OCI-LY3 (cell line): ENCODE measurements at regions not wholly inside any gene's neighbourhood (a gene's known extent, or its start where the extent isn't known, plus 50 kb on each side); places are given as distances from the start of the nearest gene placed in this dataset.

Source experiments
- H2AFZ ChIP-seq: fragments of 200-600, 300-600 bp; shearing (Covaris generic); 2 replicates; pipeline ENCODE4 v1.6.0; 2014; ENCODE audit warnings: antibody characterized with exemption, low read depth, low read length
- H3K27ac ChIP-seq: fragments of 200-600, 300-600 bp; sonication (generic); 2 replicates; pipeline ENCODE4 v1.5.1; 2014; ENCODE audit warnings: mild to moderate bottlenecking, low read length, moderate library complexity, mixed read lengths
- H3K27me3 ChIP-seq: fragments of 200-600, 300-600 bp; sonication (generic); 2 replicates; pipeline ENCODE4 v1.6.1; 2014; ENCODE audit warnings: low read depth, low read length, mixed read lengths
- H3K36me3 ChIP-seq: fragments of 200-600, 300-600 bp; sonication (generic); replicated peaks from 2 replicates; pipeline ENCODE3; 2014; ENCODE audit warnings: low read depth, low read length, mixed read lengths
- H3K4me1 ChIP-seq: fragments of 300-600, 200-600 bp; sonication (generic); 2 replicates; pipeline ENCODE4 v1.6.1; 2014; ENCODE audit warnings: low read length, mixed read lengths
- H3K4me2 ChIP-seq: fragments of 200-600, 300-600 bp; sonication (generic); 2 replicates; pipeline ENCODE4 v1.6.1; 2014; ENCODE audit warnings: low read length, mixed read lengths
- H3K4me3 ChIP-seq: fragments of 300-600, 200-600 bp; sonication (generic); 2 replicates; pipeline ENCODE4 v1.5.1; 2014; ENCODE audit warnings: antibody characterized with exemption, mild to moderate bottlenecking, low read length, moderate library complexity
- H3K79me2 ChIP-seq: fragments of 300-600, 200-600 bp; shearing (Covaris generic); 2 replicates; pipeline ENCODE4 v1.6.1; 2014; ENCODE audit warnings: mild to moderate bottlenecking, low read length, mixed read lengths
- H3K9ac ChIP-seq: fragments of 300-600, 200-600 bp; shearing (Covaris generic); 2 replicates; pipeline ENCODE4 v1.6.0; 2014; ENCODE audit warnings: mild to moderate bottlenecking, low read length, moderate library complexity
- H3K9me3 ChIP-seq: fragments of 200-600, 300-600 bp; shearing (Covaris generic); 2 replicates; pipeline ENCODE4 v1.6.1; 2014; ENCODE audit warnings: low read length, mixed read lengths; ENCODE audit not compliant: insufficient read depth
- H4K20me1 ChIP-seq: fragments of 200-600, 300-600 bp; sonication (generic); 2 replicates; pipeline ENCODE4 v1.6.1; 2016; ENCODE audit warnings: low read length, mixed read lengths; ENCODE audit not compliant: insufficient read depth
- CTCF ChIP-seq: fragments of 200-600, 300-600 bp; sonication (generic); IDR thresholded peaks from 2 replicates; pipeline ENCODE4 v1.5.1; 2014; ENCODE audit warnings: antibody characterized with exemption, low read length, low read depth
- EZH2phosphoT487 ChIP-seq: fragments of 200-600 bp; shearing (Covaris generic); IDR thresholded peaks from 2 replicates; pipeline ENCODE4 v1.6.1; 2018; ENCODE audit warnings: antibody characterized with exemption, mixed run types, low read depth

- no peak overlapping the region for H3K4me3 ChIP-seq
- H4K20me1 ChIP-seq: no peaks in the 10 kb centered on the region
- TF ChIP-seq EZH2phosphoT487: no peak
- TF ChIP-seq CTCF: no peak
- H3K79me2 ChIP-seq: no peaks in the 10 kb centered on the region
- H3K9ac ChIP-seq: no peak overlapping the region
- H3K27ac ChIP-seq: no peak overlapping the region
- H3K36me3 ChIP-seq: no peaks in the 10 kb centered on the region
- H3K27me3 ChIP-seq: peaks cover 26% of the 10 kb centered on the region
- no peak overlapping the region for H2AFZ ChIP-seq
- no peak overlapping the region for H3K4me2 ChIP-seq
- no peaks in the 10 kb centered on the region for H3K9me3 ChIP-seq
- peaks cover 21% of the 10 kb centered on the region for H3K4me1 ChIP-seq
Observed at GRCh38 chr6:6843057-6843627, 254.6 kb downstream of the LY86 start.

GRCh38 chr6:6843777-6844176, 255.3 kb downstream of the LY86 start:
- no peak overlapping the region for H3K27ac ChIP-seq
- TF ChIP-seq CTCF (no peak), EZH2phosphoT487 (no peak)

GRCh38 chr6:6844530-6844929, 256.0 kb downstream of the LY86 start:
- TF ChIP-seq EZH2phosphoT487 (no peak), CTCF (no peak)
- Histone ChIP-seq H3K27me3 (peaks cover 26% of the 10 kb centered on the region), H3K79me2 (no peaks in the 10 kb centered on the region), H3K36me3 (no peaks in the 10 kb centered on the region), H2AFZ (no peak overlapping the region), H4K20me1 (no peaks in the 10 kb centered on the region), H3K9me3 (no peaks in the 10 kb centered on the region), H3K4me3 (no peak overlapping the region), H3K9ac (no peak overlapping the region), H3K4me1 (peaks cover 21% of the 10 kb centered on the region), H3K27ac (no peak overlapping the region), H3K4me2 (no peak overlapping the region)

More at GRCh38 chr6:6843777-6844176, 255.3 kb downstream of the LY86 start:
- Histone ChIP-seq H3K4me1 (peaks cover 21% of the 10 kb centered on the region), H3K27me3 (peaks cover 26% of the 10 kb centered on the region), H3K9ac (no peak overlapping the region), H3K9me3 (no peaks in the 10 kb centered on the region), H3K4me3 (no peak overlapping the region), H3K4me2 (no peak overlapping the region), H3K36me3 (no peaks in the 10 kb centered on the region), H2AFZ (no peak overlapping the region), H4K20me1 (no peaks in the 10 kb centered on the region), H3K79me2 (no peaks in the 10 kb centered on the region)

GRCh38 chr6:6845603-6846002, 257.1 kb downstream of the LY86 start:
- Histone ChIP-seq H3K27me3 (peaks cover 26% of the 10 kb centered on the region), H3K4me1 (peaks cover 14% of the 10 kb centered on the region), H3K9ac (no peak overlapping the region), H3K4me2 (no peak overlapping the region), H3K4me3 (no peak overlapping the region), H3K27ac (no peak overlapping the region), H3K9me3 (no peaks in the 10 kb centered on the region), H2AFZ (no peak overlapping the region), H3K36me3 (no peaks in the 10 kb centered on the region), H4K20me1 (no peaks in the 10 kb centered on the region), H3K79me2 (no peaks in the 10 kb centered on the region)
- TF ChIP-seq CTCF (no peak), EZH2phosphoT487 (no peak)
